ENCODE measurements at regions not wholly inside any gene's neighbourhood (a gene's known extent, or its start where the extent isn't known, plus 50 kb on each side); places are given as distances from the start of the nearest gene placed in this dataset.

GRCh38 chr2:41962922-41963622 is 84.7 kb upstream of the PKDCC start:
- H3K4me1 ChIP-seq (ENCODE audit: insufficient read depth, low read length) = peaks cover 29% of the 10 kb centered on the region
- no peaks in the 10 kb centered on the region for H3K36me3 ChIP-seq (ENCODE audit: insufficient read depth, low read length)
- no peaks in the 10 kb centered on the region for H3K9me3 ChIP-seq (ENCODE audit: control insufficient read depth, insufficient read depth, low read length)
- H3K9ac ChIP-seq (ENCODE audit: low read depth, low read length) = no peak overlapping the region

- no peak overlapping the region for H3K9ac ChIP-seq (ENCODE audit: low read depth, low read length)
- H3K4me1 ChIP-seq (ENCODE audit: insufficient read depth, low read length) = peaks cover 30% of the 10 kb centered on the region
Measured at GRCh38 chr2:41963661-41964525, 83.9 kb upstream of the PKDCC start.

GRCh38 chr2:41965173-41965908 is 82.5 kb upstream of the PKDCC start:
- no peak overlapping the region for H3K9ac ChIP-seq (ENCODE audit: low read depth, low read length)
- H3K4me1 ChIP-seq (ENCODE audit: insufficient read depth, low read length) = peaks cover 30% of the 10 kb centered on the region
- H3K36me3 ChIP-seq (ENCODE audit: insufficient read depth, low read length) = no peaks in the 10 kb centered on the region
- no peaks in the 10 kb centered on the region for H3K9me3 ChIP-seq (ENCODE audit: control insufficient read depth, insufficient read depth, low read length)

More at GRCh38 chr2:41963661-41964525, 83.9 kb upstream of the PKDCC start:
- Histone ChIP-seq H3K9me3 (ENCODE audit: control insufficient read depth, insufficient read depth, low read length) (no peaks in the 10 kb centered on the region), H3K36me3 (ENCODE audit: insufficient read depth, low read length) (no peaks in the 10 kb centered on the region)

DNA sequence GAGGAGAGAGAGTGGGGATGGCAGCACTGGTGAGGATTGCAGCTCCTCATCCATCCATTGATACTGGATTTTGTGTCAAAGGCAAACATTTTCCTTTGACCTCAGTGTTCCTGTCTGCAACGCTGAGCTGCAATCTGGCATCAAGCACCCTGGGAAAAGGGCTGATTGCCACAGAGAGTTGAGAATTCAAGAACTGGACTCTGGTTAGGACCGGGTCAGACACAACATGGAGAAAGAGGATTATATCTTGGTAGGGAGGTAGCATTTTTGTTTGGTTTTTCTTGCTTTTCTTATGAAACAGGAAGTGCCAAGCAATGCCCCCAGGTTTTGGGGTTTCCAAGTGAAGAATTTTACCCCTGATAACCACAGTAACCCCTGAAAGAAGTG is 81.9 kb upstream of the PKDCC start:
- H3K36me3 ChIP-seq (ENCODE audit: insufficient read depth, low read length) = no peaks in the 10 kb centered on the region
- H3K9ac ChIP-seq (ENCODE audit: low read depth, low read length) = no peak overlapping the region
- H3K9me3 ChIP-seq (ENCODE audit: control insufficient read depth, insufficient read depth, low read length) = no peaks in the 10 kb centered on the region
- peaks cover 30% of the 10 kb centered on the region for H3K4me1 ChIP-seq (ENCODE audit: insufficient read depth, low read length)

GRCh38 chr2:41966431-41966893 is 81.4 kb upstream of the PKDCC start:
- H3K9ac ChIP-seq (ENCODE audit: low read depth, low read length) = no peak overlapping the region
- no peaks in the 10 kb centered on the region for H3K9me3 ChIP-seq (ENCODE audit: control insufficient read depth, insufficient read depth, low read length)
- peaks cover 30% of the 10 kb centered on the region for H3K4me1 ChIP-seq (ENCODE audit: insufficient read depth, low read length)
- H3K36me3 ChIP-seq (ENCODE audit: insufficient read depth, low read length) = no peaks in the 10 kb centered on the region

GRCh38 chr2:41966920-41967319 is 80.9 kb upstream of the PKDCC start:
- H3K36me3 ChIP-seq (ENCODE audit: insufficient read depth, low read length) = no peaks in the 10 kb centered on the region

GRCh38 chr2:41967476-41968181 is 80.2 kb upstream of the PKDCC start:
- Histone ChIP-seq H3K9me3 (ENCODE audit: control insufficient read depth, insufficient read depth, low read length) (no peaks in the 10 kb centered on the region), H3K36me3 (ENCODE audit: insufficient read depth, low read length) (no peaks in the 10 kb centered on the region), H3K9ac (ENCODE audit: low read depth, low read length) (no peak overlapping the region), H3K4me1 (ENCODE audit: insufficient read depth, low read length) (peaks cover 30% of the 10 kb centered on the region)

More at GRCh38 chr2:41966920-41967319, 80.9 kb upstream of the PKDCC start:
- Histone ChIP-seq H3K4me1 (ENCODE audit: insufficient read depth, low read length) (peaks cover 30% of the 10 kb centered on the region), H3K9ac (ENCODE audit: low read depth, low read length) (no peak overlapping the region), H3K9me3 (ENCODE audit: control insufficient read depth, insufficient read depth, low read length) (no peaks in the 10 kb centered on the region)

DNA sequence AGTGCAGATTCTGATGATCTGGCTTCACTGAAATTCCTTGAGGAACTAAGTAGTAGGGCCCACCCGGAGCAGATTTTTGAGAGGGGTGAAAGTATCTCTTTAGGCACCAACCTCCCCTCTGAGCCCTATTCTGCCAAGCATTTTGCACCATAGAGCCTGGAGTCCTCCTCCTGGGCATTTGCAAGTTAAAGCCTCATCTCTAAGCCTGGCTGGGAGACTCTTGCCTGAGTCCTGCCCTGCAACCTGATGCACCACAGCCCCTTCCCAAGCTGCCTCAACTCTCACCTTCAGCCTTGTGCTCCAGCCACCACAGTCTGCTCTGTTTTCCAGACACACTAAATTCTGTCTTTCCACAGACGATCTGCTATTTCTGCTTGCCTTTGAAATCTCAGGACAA is 79.6 kb upstream of the PKDCC start:
- H3K9ac ChIP-seq (ENCODE audit: low read depth, low read length) = no peak overlapping the region
- no peaks in the 10 kb centered on the region for H3K9me3 ChIP-seq (ENCODE audit: control insufficient read depth, insufficient read depth, low read length)
- no peaks in the 10 kb centered on the region for H3K36me3 ChIP-seq (ENCODE audit: insufficient read depth, low read length)
- H3K4me1 ChIP-seq (ENCODE audit: insufficient read depth, low read length) = peaks cover 28% of the 10 kb centered on the region

DNA sequence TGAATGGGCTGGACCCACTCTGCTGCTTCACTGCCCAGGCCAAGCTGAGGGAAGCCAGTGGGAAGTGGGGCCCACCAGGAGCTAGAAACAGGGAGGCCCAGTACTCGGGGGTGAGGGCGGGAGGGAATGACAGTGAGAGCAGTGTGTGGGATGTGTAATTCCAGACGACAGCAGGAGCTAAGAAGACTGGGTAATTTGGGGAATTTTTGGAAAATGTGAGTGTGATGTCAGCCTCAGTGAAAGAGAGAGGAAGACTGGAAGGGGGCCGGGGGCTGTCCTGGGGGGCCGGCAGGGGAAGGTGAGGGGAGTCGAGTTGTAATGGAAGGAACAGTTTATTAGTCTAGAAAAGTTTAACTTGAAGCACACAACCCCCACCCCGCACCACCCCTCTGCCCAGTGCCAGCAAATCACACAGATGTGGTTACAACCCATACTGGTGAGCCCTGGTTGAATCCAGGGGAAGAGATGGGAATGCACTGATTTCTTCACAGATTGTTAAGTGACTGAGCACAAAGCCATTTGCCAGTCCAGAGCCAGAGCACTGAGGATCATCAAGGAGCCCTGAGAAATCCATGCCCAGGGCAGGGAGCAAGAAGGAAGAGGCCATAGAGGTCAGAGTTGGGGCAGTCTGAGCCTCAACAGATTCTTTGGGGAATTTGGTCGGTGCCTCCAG is 76.7 kb upstream of the PKDCC start:
- Histone ChIP-seq H3K4me1 (ENCODE audit: insufficient read depth, low read length) (peaks cover 12% of the 10 kb centered on the region), H3K36me3 (ENCODE audit: insufficient read depth, low read length) (no peaks in the 10 kb centered on the region), H3K9ac (ENCODE audit: low read depth, low read length) (no peak overlapping the region), H3K9me3 (ENCODE audit: control insufficient read depth, insufficient read depth, low read length) (no peaks in the 10 kb centered on the region)

GRCh38 chr2:41972179-41972578 is 75.6 kb upstream of the PKDCC start:
- Histone ChIP-seq H3K9me3 (ENCODE audit: control insufficient read depth, insufficient read depth, low read length) (no peaks in the 10 kb centered on the region), H3K4me1 (ENCODE audit: insufficient read depth, low read length) (peaks cover 4% of the 10 kb centered on the region; the same call in 1 of the 2 replicates), H3K36me3 (ENCODE audit: insufficient read depth, low read length) (no peaks in the 10 kb centered on the region), H3K9ac (ENCODE audit: low read depth, low read length) (no peak overlapping the region)

DNA sequence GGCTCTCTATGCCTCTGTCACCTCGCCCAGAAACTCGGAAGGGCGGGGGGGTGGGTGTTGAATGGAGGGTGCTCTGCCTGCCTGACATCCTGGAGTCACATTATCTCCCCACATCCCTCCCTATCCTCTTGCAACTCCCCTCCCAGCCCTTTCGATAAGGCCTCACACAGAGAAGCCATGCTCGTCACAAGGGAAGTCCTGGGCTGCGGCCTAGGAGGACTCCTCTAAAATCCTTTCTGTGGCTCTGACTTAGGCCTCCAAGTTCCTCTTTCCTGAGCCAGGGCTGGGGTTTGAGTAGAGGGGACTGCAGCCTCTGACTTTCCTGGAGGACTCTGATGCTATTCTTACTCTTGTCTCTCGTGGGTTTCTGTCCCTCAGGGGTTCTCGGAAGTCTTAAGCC is 75.0 kb upstream of the PKDCC start:
- no peaks in the 10 kb centered on the region for H3K36me3 ChIP-seq (ENCODE audit: insufficient read depth, low read length)
- peaks cover 4% of the 10 kb centered on the region; the same call in 1 of the 2 replicates for H3K4me1 ChIP-seq (ENCODE audit: insufficient read depth, low read length)
- no peak overlapping the region for H3K9ac ChIP-seq (ENCODE audit: low read depth, low read length)
- H3K9me3 ChIP-seq (ENCODE audit: control insufficient read depth, insufficient read depth, low read length) = no peaks in the 10 kb centered on the region

DNA sequence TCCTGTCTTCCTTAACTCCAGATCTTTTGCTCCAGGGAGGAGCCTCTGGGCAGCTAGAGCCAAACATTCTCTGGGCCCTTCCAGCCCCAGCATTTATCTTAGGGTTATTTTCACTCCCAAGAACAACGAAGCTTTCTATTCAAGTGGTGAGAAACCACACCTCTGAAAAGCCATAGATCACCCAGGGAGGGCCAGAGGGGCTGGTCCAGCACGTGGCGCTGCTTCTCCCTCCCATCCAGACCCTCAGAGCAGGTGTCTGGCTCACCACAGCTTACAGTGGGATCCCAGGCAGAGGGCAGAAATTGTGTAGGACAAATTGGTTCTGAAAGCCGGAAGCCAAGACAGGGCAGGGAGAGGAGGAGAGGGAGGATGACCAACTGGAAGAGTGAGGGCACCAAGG is 74.0 kb upstream of the PKDCC start:
- Histone ChIP-seq H3K9ac (ENCODE audit: low read depth, low read length) (no peak overlapping the region), H3K4me1 (ENCODE audit: insufficient read depth, low read length) (no peaks in the 10 kb centered on the region), H3K36me3 (ENCODE audit: insufficient read depth, low read length) (no peaks in the 10 kb centered on the region), H3K9me3 (ENCODE audit: control insufficient read depth, insufficient read depth, low read length) (no peaks in the 10 kb centered on the region)

DNA sequence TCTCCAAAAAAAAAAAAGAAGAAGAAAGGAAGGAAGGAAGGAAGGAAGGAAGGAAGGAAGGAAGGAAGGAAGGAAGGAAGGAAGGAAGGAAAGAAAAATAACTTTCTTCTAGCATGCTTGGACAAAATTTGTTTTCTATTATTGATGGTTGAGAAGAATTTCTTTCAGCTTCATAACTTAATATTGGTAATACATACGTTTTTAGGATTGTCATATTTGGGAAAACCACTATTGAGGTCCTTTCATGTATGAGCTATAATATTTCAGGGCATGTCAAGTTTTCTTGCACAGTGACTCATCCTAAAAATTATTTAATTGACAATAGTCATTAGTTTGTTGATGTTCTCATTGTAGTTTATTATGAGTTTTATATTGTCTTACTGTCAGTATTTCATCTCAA is 66.4 kb upstream of the PKDCC start:
- Histone ChIP-seq H3K4me1 (ENCODE audit: insufficient read depth, low read length) (no peaks in the 10 kb centered on the region), H3K36me3 (ENCODE audit: insufficient read depth, low read length) (no peaks in the 10 kb centered on the region), H3K9ac (ENCODE audit: low read depth, low read length) (no peak overlapping the region), H3K9me3 (ENCODE audit: control insufficient read depth, insufficient read depth, low read length) (no peaks in the 10 kb centered on the region)

Measured in ES-I3 (cell line).